ENCODE measurements at regions not wholly inside any gene's neighbourhood (a gene's known extent, or its start where the extent isn't known, plus 50 kb on each side); places are given as distances from the start of the nearest gene placed in this dataset.

DNA sequence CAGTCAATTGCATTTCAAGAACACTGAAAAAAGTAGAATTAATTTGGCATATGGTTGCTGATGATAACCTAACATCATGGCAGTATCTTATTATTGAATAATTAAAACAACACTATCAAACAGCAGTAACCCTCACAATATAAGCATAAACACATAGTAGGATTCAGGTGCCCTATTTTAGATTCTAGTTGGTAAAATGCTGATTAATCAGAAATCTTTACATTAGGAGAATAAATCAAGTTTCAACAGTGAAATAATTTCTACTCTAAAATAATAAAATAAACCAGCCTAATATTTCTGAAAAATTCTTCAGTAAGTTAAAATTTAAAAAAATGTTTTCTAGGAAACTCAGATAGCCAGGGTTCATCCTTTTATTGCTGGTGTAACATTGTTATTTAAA lies 76.4 kb upstream of the NUDT12 start:
- TF ChIP-seq, protein P1, sequence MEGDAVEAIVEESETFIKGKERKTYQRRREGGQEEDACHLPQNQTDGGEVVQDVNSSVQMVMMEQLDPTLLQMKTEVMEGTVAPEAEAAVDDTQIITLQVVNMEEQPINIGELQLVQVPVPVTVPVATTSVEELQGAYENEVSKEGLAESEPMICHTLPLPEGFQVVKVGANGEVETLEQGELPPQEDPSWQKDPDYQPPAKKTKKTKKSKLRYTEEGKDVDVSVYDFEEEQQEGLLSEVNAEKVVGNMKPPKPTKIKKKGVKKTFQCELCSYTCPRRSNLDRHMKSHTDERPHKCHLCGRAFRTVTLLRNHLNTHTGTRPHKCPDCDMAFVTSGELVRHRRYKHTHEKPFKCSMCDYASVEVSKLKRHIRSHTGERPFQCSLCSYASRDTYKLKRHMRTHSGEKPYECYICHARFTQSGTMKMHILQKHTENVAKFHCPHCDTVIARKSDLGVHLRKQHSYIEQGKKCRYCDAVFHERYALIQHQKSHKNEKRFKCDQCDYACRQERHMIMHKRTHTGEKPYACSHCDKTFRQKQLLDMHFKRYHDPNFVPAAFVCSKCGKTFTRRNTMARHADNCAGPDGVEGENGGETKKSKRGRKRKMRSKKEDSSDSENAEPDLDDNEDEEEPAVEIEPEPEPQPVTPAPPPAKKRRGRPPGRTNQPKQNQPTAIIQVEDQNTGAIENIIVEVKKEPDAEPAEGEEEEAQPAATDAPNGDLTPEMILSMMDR (IDR thresholded peaks at IDR 0.05; ENCODE audit: insufficient read depth, low read depth, low read length) = no peak
- no peak for TF ChIP-seq EZH2 (IDR thresholded peaks at IDR 0.05; ENCODE audit: insufficient read depth, low read length)

All from astrocyte (in vitro differentiated cells and primary cell).